CD4-positive, alpha-beta memory T cell (primary cell): ENCODE measurements at regions not wholly inside any gene's neighbourhood (a gene's known extent, or its start where the extent isn't known, plus 50 kb on each side); places are given as distances from the start of the nearest gene placed in this dataset.
A peak's percentile ranks its signal among the peaks of the same experiment; 100 is the strongest.
"Not testable (repeated sequence)": the region's sequence is repeated elsewhere in the genome, so short reads cannot be mapped to it uniquely, and the experiment has no call there.

Experiments
- CTCF ChIA-PET: fragments of 350-600 bp; sonication (Branson Sonifier 250); formaldehyde crosslinking; loops from one replicate; lab custom pipeline; 2021; ENCODE audit warnings: inconsistent platforms; ENCODE audit not compliant: partially characterized antibody; lab: Charles Lee
- POLR2A ChIA-PET: fragments of 350-600 bp; sonication (Branson Sonifier 250); formaldehyde crosslinking; loops from one replicate; lab custom pipeline; 2021; ENCODE audit not compliant: partially characterized antibody; lab: Charles Lee
- DNase-seq, 5 donors: peaks; one replicate each; pipeline versions ENCODE4 v3.0.0 to v3.0.0-alpha.2; 2020 to 2022; ENCODE audit warnings: mixed read lengths in 1 of 5
- H3K27ac ChIP-seq: one replicate; pipeline ENCODE4 v1.7.0; 2013; ENCODE audit warnings: low read depth, low read length
- H3K27me3 ChIP-seq: 2 replicates; pipeline ENCODE4 v1.7.0; 2013; ENCODE audit warnings: mild to moderate bottlenecking, low read length, moderate library complexity; ENCODE audit not compliant: insufficient read depth
- H3K36me3 ChIP-seq: 2 replicates; pipeline ENCODE4 v1.7.0; 2013; ENCODE audit warnings: mild to moderate bottlenecking, low read length, moderate library complexity; ENCODE audit not compliant: insufficient read depth
- H3K4me1 ChIP-seq: 2 replicates; pipeline ENCODE4 v1.7.0; 2013; ENCODE audit warnings: mild to moderate bottlenecking, low read length, moderate library complexity; ENCODE audit not compliant: insufficient read depth
- H3K4me3 ChIP-seq, 2 donors: one replicate each; pipeline ENCODE4 v1.7.0; 2013; ENCODE audit warnings: low read length in 2 of 2, mild to moderate bottlenecking in 1 of 2
- H3K9me3 ChIP-seq, 2 donors: one replicate each; pipeline ENCODE4 v1.7.0; 2013; ENCODE audit warnings: low read length in 2 of 2, control low read depth in 1 of 2; ENCODE audit not compliant: control insufficient read depth in 1 of 2
- H3K27ac Mint-ChIP-seq, 7 donors: one replicate each; pipeline ENCODE4 v1.8.0; 2020 to 2021; ENCODE audit warnings: mixed read lengths in 7 of 7, mild to moderate bottlenecking in 6 of 7, inconsistent platforms in 3 of 7, moderate library complexity in 3 of 7
- H3K27me3 Mint-ChIP-seq, 2 donors: one replicate each; pipeline ENCODE4 v1.8.0; 2020 to 2021; ENCODE audit warnings: mixed read lengths in 2 of 2
- H3K36me3 Mint-ChIP-seq, 2 donors: one replicate each; pipeline ENCODE4 v1.8.0; 2020 to 2021; ENCODE audit warnings: mixed read lengths in 2 of 2, inconsistent platforms in 1 of 2, mild to moderate bottlenecking in 1 of 2
- H3K4me1 Mint-ChIP-seq, 4 donors: one replicate each; pipeline ENCODE4 v1.8.0; 2020 to 2021; ENCODE audit warnings: mixed read lengths in 4 of 4, mild to moderate bottlenecking in 1 of 4
- H3K4me3 Mint-ChIP-seq, 8 donors: one replicate each; pipeline ENCODE4 v1.8.0; 2020 to 2021; ENCODE audit warnings: mixed read lengths in 8 of 8, mild to moderate bottlenecking in 7 of 8, moderate library complexity in 6 of 8, inconsistent platforms in 3 of 8
- H3K9me3 Mint-ChIP-seq, 8 donors: one replicate each; pipeline ENCODE4 v1.8.0; 2020 to 2021; ENCODE audit warnings: mixed read lengths in 8 of 8, mild to moderate bottlenecking in 5 of 8, inconsistent platforms in 3 of 8, moderate library complexity in 1 of 8
- intact Hi-C: fragments of 100-400 bp; cut with micrococcal nuclease; formaldehyde crosslinking; loops from one replicate; pipeline ENCODE4 v1.15.1; 2023

- H3K27ac ChIP-seq, H3K4me3 ChIP-seq, H3K27me3 Mint-ChIP-seq, H3K36me3 Mint-ChIP-seq, H3K36me3 ChIP-seq, H3K9me3 ChIP-seq, H3K27ac Mint-ChIP-seq, POLR2A ChIA-PET, intact Hi-C loops, H3K27me3 ChIP-seq: not testable (repeated sequence)
- CTCF ChIA-PET: interaction anchor here (0.8 kb wide), 1 partner anchor 9 kb away, joined by 3 read pairs; no protein-coding TSS in a partner anchor
- peaks cover 0 to 11% (median 4%) of the 10 kb centered on the region in 8 donors for H3K9me3 Mint-ChIP-seq
- H3K4me1 Mint-ChIP-seq: peaks cover 6 to 30% (median 17%) of the 10 kb centered on the region in 4 donors
- peak; percentile 74 to 80 (median 77) for DNase-seq
- H3K4me1 ChIP-seq: peaks cover 18% of the 10 kb centered on the region
- peak overlapping the region in 1 of 8 donors; percentile 43 for H3K4me3 Mint-ChIP-seq
Observed at GRCh38 chr14:106774889-106775480, 1248.6 kb downstream of the TMEM121 start.

GRCh38 chr14:106776395-106776983 is 1250.1 kb downstream of the TMEM121 start:
- Mint-ChIP-seq H3K27ac (peak overlapping the region in 1 of 7 donors; percentile 57), H3K4me3 (no peak overlapping the region), H3K27me3 (no peaks in the 10 kb centered on the region), H3K4me1 (peaks cover 0 to 17% (median 10%) of the 10 kb centered on the region in 4 donors), H3K36me3 (no peaks in the 10 kb centered on the region), H3K9me3 (peaks cover 0 to 11% (median 4%) of the 10 kb centered on the region in 8 donors)
- H3K4me3 ChIP-seq: no peak overlapping the region
- ChIA-PET CTCF (interaction anchor here (1.3 kb wide), 1 partner anchor 13 kb away, joined by 5 read pairs; no protein-coding TSS in a partner anchor), POLR2A (no interaction called here)
- peaks cover 10% of the 10 kb centered on the region for H3K4me1 ChIP-seq
- no peaks in the 10 kb centered on the region for H3K36me3 ChIP-seq
- no peak for DNase-seq
- H3K9me3 ChIP-seq: no peaks in the 10 kb centered on the region
- intact Hi-C loops: no loop called here
- no peak overlapping the region for H3K27ac ChIP-seq
- no peaks in the 10 kb centered on the region for H3K27me3 ChIP-seq

GRCh38 chr14:106778986-106779385 is 1252.6 kb downstream of the TMEM121 start:
- Mint-ChIP-seq H3K36me3 (no peaks in the 10 kb centered on the region), H3K4me3 (no peak overlapping the region), H3K4me1 (peaks cover 0 to 15% (median 10%) of the 10 kb centered on the region in 4 donors), H3K9me3 (peaks cover 0 to 11% (median 4%) of the 10 kb centered on the region in 8 donors), H3K27me3 (no peaks in the 10 kb centered on the region), H3K27ac (no peak overlapping the region)
- no peak for DNase-seq
- ChIA-PET POLR2A (no interaction called here), CTCF (interaction anchor here (1.0 to 2.0 kb wide), 2 partner anchors 12 to 14 kb away, joined by 3 to 6 read pairs; no protein-coding TSS in a partner anchor)
- intact Hi-C loops: no loop called here
- H3K9me3 ChIP-seq: no peaks in the 10 kb centered on the region
- H3K4me3 ChIP-seq: no peak overlapping the region
- no peaks in the 10 kb centered on the region for H3K36me3 ChIP-seq
- H3K4me1 ChIP-seq: peaks cover 10% of the 10 kb centered on the region
- no peak overlapping the region for H3K27ac ChIP-seq
- no peaks in the 10 kb centered on the region for H3K27me3 ChIP-seq

- no peak for DNase-seq
- Mint-ChIP-seq H3K9me3 (no peaks in the 10 kb centered on the region), H3K27me3 (peaks cover 6 to 10% of the 10 kb centered on the region in 2 donors), H3K4me3 (no peak overlapping the region), H3K36me3 (no peaks in the 10 kb centered on the region), H3K4me1 (peaks cover 0 to 13% (median 7%) of the 10 kb centered on the region in 4 donors), H3K27ac (no peak overlapping the region)
- intact Hi-C loops: no loop called here
- ChIA-PET POLR2A (no interaction called here), CTCF (no interaction called here)
- Histone ChIP-seq H3K27me3 (peaks cover 4% of the 10 kb centered on the region), H3K36me3 (no peaks in the 10 kb centered on the region), H3K4me1 (peaks cover 10% of the 10 kb centered on the region), H3K4me3 (no peak overlapping the region), H3K9me3 (no peaks in the 10 kb centered on the region), H3K27ac (no peak overlapping the region)
Observed at GRCh38 chr14:106786697-106787096, 1260.3 kb downstream of the TMEM121 start.

GRCh38 chr14:106787626-106788025 is 1261.2 kb downstream of the TMEM121 start:
- peaks cover 0 to 13% (median 7%) of the 10 kb centered on the region in 4 donors for H3K4me1 Mint-ChIP-seq
- H3K36me3 ChIP-seq: no peaks in the 10 kb centered on the region
- intact Hi-C loops: no loop called here
- no peak for DNase-seq
- peaks cover 10% of the 10 kb centered on the region for H3K4me1 ChIP-seq
- H3K27me3 ChIP-seq: peaks cover 4% of the 10 kb centered on the region
- no peak overlapping the region for H3K27ac Mint-ChIP-seq
- no peak overlapping the region for H3K27ac ChIP-seq
- no peaks in the 10 kb centered on the region for H3K36me3 Mint-ChIP-seq
- ChIA-PET POLR2A (no interaction called here), CTCF (interaction anchor here (0.7 kb wide), 1 partner anchor 85 kb away, joined by 3 read pairs; no protein-coding TSS in a partner anchor)
- H3K27me3 Mint-ChIP-seq: peaks cover 6 to 10% of the 10 kb centered on the region in 2 donors
- H3K9me3 ChIP-seq: no peaks in the 10 kb centered on the region
- H3K9me3 Mint-ChIP-seq: no peaks in the 10 kb centered on the region
- no peak overlapping the region for H3K4me3 Mint-ChIP-seq
- H3K4me3 ChIP-seq: no peak overlapping the region

GRCh38 chr14:106788534-106788933 is 1262.2 kb downstream of the TMEM121 start:
- Mint-ChIP-seq H3K4me1 (peaks cover 0 to 13% (median 7%) of the 10 kb centered on the region in 4 donors), H3K4me3 (no peak overlapping the region), H3K9me3 (no peaks in the 10 kb centered on the region), H3K36me3 (no peaks in the 10 kb centered on the region), H3K27me3 (peaks cover 6 to 11% of the 10 kb centered on the region in 2 donors), H3K27ac (no peak overlapping the region)
- Histone ChIP-seq H3K4me3 (no peak overlapping the region), H3K27me3 (peaks cover 4% of the 10 kb centered on the region), H3K4me1 (peaks cover 10% of the 10 kb centered on the region), H3K36me3 (no peaks in the 10 kb centered on the region), H3K27ac (no peak overlapping the region), H3K9me3 (no peaks in the 10 kb centered on the region)
- DNase-seq: no peak
- intact Hi-C loops: no loop called here
- POLR2A ChIA-PET: no interaction called here
- CTCF ChIA-PET: interaction anchor here (2.0 to 3.0 kb wide), 3 partner anchors 11 to 85 kb away, joined by 5 to 19 read pairs (median 14); no protein-coding TSS in a partner anchor

- Mint-ChIP-seq H3K4me3 (no peak overlapping the region), H3K9me3 (no peaks in the 10 kb centered on the region), H3K36me3 (no peaks in the 10 kb centered on the region), H3K27ac (no peak overlapping the region), H3K27me3 (peaks cover 9 to 11% of the 10 kb centered on the region in 2 donors), H3K4me1 (peaks cover 0 to 13% (median 7%) of the 10 kb centered on the region in 4 donors)
- Histone ChIP-seq H3K36me3 (no peaks in the 10 kb centered on the region), H3K4me1 (peaks cover 10% of the 10 kb centered on the region), H3K9me3 (no peaks in the 10 kb centered on the region), H3K27ac (no peak overlapping the region), H3K27me3 (peaks cover 4% of the 10 kb centered on the region), H3K4me3 (no peak overlapping the region)
- POLR2A ChIA-PET: no interaction called here
- intact Hi-C loops: no loop called here
- CTCF ChIA-PET: interaction anchor here (1.1 to 3.0 kb wide), 7 partner anchors 10 to 133 kb away, joined by 5 to 19 read pairs (median 7); no protein-coding TSS in a partner anchor
- DNase-seq: no peak
Observed at GRCh38 chr14:106789318-106789717, 1262.9 kb downstream of the TMEM121 start.
